ENCODE measurements at regions not wholly inside any gene's neighbourhood (a gene's known extent, or its start where the extent isn't known, plus 50 kb on each side); places are given as distances from the start of the nearest gene placed in this dataset.

- H3K36me3 ChIP-seq, result no peaks in the 10 kb centered on the region
- no peak overlapping the region for H3K4me3 ChIP-seq (replicated peaks in 1 of 3)
- WGBS, 2 donors, result 62 to 81% methylated on average over 7 of the region's 7 CpGs
- no peaks in the 10 kb centered on the region for H3K9me3 ChIP-seq
- intact Hi-C loops (cut with DNase I), result no loop called here
- TF ChIP-seq POLR2A (IDR thresholded peaks at IDR 0.05) (no peak), CTCF (IDR thresholded peaks at IDR 0.05) (no peak)
- H3K27ac ChIP-seq, result no peak overlapping the region
- no peaks in the 10 kb centered on the region for H3K27me3 ChIP-seq
- no peak for DNase-seq
- H3K4me1 ChIP-seq, result no peaks in the 10 kb centered on the region
Observed at GRCh38 chr21:35674895-35675470, 385.3 kb downstream of the SETD4 start.

GRCh38 chr21:35674091-35674671 is 386.1 kb downstream of the SETD4 start:
- Histone ChIP-seq H3K4me1 (no peaks in the 10 kb centered on the region), H3K27me3 (no peaks in the 10 kb centered on the region), H3K4me3 (replicated peaks in 1 of 3) (no peak overlapping the region), H3K36me3 (no peaks in the 10 kb centered on the region), H3K27ac (no peak overlapping the region), H3K9me3 (no peaks in the 10 kb centered on the region)
- intact Hi-C loops (cut with DNase I), result no loop called here
- no peak for DNase-seq
- TF ChIP-seq POLR2A (IDR thresholded peaks at IDR 0.05) (no peak), CTCF (IDR thresholded peaks at IDR 0.05) (no peak)
- WGBS, 2 donors, result 88 to 90% methylated on average over 13 of the region's 13 CpGs

GRCh38 chr21:35672313-35672712 is 388.0 kb downstream of the SETD4 start:
- TF ChIP-seq POLR2A (IDR thresholded peaks at IDR 0.05) (no peak), CTCF (IDR thresholded peaks at IDR 0.05) (no peak)
- no peaks in the 10 kb centered on the region for H3K4me1 ChIP-seq
- WGBS, 2 donors, result 86 to 95% methylated on average over 3 of the region's 3 CpGs

GRCh38 chr21:35664683-35665082 is 395.6 kb downstream of the SETD4 start:
- Histone ChIP-seq H3K27me3 (no peaks in the 10 kb centered on the region), H3K27ac (no peak overlapping the region), H3K4me1 (no peaks in the 10 kb centered on the region), H3K9me3 (no peaks in the 10 kb centered on the region), H3K4me3 (replicated peaks in 1 of 3) (no peak overlapping the region), H3K36me3 (no peaks in the 10 kb centered on the region)
- no peak for DNase-seq
- intact Hi-C loops (cut with DNase I), result no loop called here
- 87 to 91% methylated on average over 3 of the region's 3 CpGs for WGBS, 2 donors
- TF ChIP-seq CTCF (IDR thresholded peaks at IDR 0.05), result no peak
- TF ChIP-seq POLR2A (IDR thresholded peaks at IDR 0.05), result no peak

More at GRCh38 chr21:35672313-35672712, 388.0 kb downstream of the SETD4 start:
- intact Hi-C loops (cut with DNase I), result no loop called here
- no peak overlapping the region for H3K4me3 ChIP-seq (replicated peaks in 1 of 3)
- no peaks in the 10 kb centered on the region for H3K36me3 ChIP-seq
- no peaks in the 10 kb centered on the region for H3K27me3 ChIP-seq
- H3K9me3 ChIP-seq, result no peaks in the 10 kb centered on the region
- no peak overlapping the region for H3K27ac ChIP-seq
- no peak for DNase-seq

GRCh38 chr21:35663856-35664606 is 396.3 kb downstream of the SETD4 start:
- no peaks in the 10 kb centered on the region for H3K9me3 ChIP-seq
- no peak for DNase-seq
- TF ChIP-seq POLR2A (IDR thresholded peaks at IDR 0.05) (no peak), CTCF (IDR thresholded peaks at IDR 0.05) (no peak)
- no peak overlapping the region for H3K4me3 ChIP-seq (replicated peaks in 1 of 3)
- 86 to 88% methylated on average over 4 of the region's 4 CpGs for WGBS, 2 donors
- no peaks in the 10 kb centered on the region for H3K4me1 ChIP-seq
- H3K27me3 ChIP-seq, result no peaks in the 10 kb centered on the region
- H3K27ac ChIP-seq, result no peak overlapping the region
- H3K36me3 ChIP-seq, result no peaks in the 10 kb centered on the region
- intact Hi-C loops (cut with DNase I), result no loop called here

Data from thyroid gland (tissue), 4 donors.